ENCODE measurements at regions not wholly inside any gene's neighbourhood (a gene's known extent, or its start where the extent isn't known, plus 50 kb on each side); places are given as distances from the start of the nearest gene placed in this dataset.

DNA sequence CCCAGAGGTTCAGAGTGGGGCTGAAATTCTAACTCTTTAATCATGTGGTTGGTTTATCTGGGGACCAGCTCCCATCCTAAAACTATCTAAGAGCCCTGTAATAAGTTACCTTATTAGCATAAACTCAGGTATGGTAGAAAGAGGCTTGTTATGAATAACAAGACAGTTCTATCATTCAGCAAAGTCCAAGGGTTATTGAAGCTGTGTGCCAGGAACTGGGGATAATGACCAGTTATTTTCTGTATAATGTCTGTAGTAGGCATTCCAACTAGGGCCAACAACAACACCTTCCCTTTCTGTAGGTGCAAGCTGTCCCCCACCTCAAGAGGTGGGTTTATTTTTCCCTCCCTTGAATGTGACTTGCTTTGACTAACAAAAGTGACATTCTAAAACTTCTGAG, 170.1 kb downstream of the CD83 start:
- TF ChIP-seq, protein P1, sequence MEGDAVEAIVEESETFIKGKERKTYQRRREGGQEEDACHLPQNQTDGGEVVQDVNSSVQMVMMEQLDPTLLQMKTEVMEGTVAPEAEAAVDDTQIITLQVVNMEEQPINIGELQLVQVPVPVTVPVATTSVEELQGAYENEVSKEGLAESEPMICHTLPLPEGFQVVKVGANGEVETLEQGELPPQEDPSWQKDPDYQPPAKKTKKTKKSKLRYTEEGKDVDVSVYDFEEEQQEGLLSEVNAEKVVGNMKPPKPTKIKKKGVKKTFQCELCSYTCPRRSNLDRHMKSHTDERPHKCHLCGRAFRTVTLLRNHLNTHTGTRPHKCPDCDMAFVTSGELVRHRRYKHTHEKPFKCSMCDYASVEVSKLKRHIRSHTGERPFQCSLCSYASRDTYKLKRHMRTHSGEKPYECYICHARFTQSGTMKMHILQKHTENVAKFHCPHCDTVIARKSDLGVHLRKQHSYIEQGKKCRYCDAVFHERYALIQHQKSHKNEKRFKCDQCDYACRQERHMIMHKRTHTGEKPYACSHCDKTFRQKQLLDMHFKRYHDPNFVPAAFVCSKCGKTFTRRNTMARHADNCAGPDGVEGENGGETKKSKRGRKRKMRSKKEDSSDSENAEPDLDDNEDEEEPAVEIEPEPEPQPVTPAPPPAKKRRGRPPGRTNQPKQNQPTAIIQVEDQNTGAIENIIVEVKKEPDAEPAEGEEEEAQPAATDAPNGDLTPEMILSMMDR (IDR thresholded peaks at IDR 0.05; ENCODE audit: poor library complexity, severe bottlenecking): no peak
- no peaks in the 10 kb centered on the region for H3K36me3 ChIP-seq (ENCODE audit: low read depth)
- DNase-seq (ENCODE audit: low spot score) (no peak), ATAC-seq (ENCODE audit: low read depth) (no peak)
- no peak overlapping the region for H3K4me3 ChIP-seq (ENCODE audit: severe bottlenecking)
- no peak overlapping the region for H3K27ac ChIP-seq (ENCODE audit: poor library complexity, severe bottlenecking)
- peaks cover 18% of the 10 kb centered on the region for H3K4me1 ChIP-seq (ENCODE audit: insufficient read depth, poor library complexity, severe bottlenecking)
- no peaks in the 10 kb centered on the region for H3K27me3 ChIP-seq (ENCODE audit: insufficient read depth, poor library complexity, severe bottlenecking)
- H3K9me3 ChIP-seq (ENCODE audit: severe bottlenecking): no peaks in the 10 kb centered on the region

DNA sequence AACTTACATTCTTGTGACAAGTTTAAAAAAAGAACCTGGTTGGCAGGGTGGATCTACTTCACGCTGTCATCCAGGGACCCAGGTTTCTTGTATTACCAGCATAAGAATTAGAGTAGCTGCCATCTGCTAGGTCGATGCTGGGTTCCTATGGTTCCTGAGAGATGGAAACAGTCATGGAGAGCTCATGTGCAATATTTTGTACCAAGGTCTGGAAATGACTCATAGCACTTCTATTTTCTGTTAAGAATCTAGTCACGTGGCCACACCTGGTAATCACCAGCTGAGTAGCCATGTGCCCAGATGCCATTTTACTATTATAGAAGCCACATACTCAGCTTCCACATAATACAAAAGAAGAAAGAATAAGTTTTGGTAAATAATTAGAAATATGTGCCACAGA, 171.3 kb downstream of the CD83 start:
- DNase-seq (ENCODE audit: low spot score): no peak
- Histone ChIP-seq H3K4me3 (ENCODE audit: severe bottlenecking) (no peak overlapping the region), H3K27ac (ENCODE audit: poor library complexity, severe bottlenecking) (no peak overlapping the region), H3K9me3 (ENCODE audit: severe bottlenecking) (no peaks in the 10 kb centered on the region), H3K36me3 (ENCODE audit: low read depth) (no peaks in the 10 kb centered on the region), H3K4me1 (ENCODE audit: insufficient read depth, poor library complexity, severe bottlenecking) (peaks cover 18% of the 10 kb centered on the region), H3K27me3 (ENCODE audit: insufficient read depth, poor library complexity, severe bottlenecking) (no peaks in the 10 kb centered on the region)
- TF ChIP-seq, protein P1 (IDR thresholded peaks at IDR 0.05; ENCODE audit: poor library complexity, severe bottlenecking): no peak
- no peak for ATAC-seq (ENCODE audit: low read depth)

DNA sequence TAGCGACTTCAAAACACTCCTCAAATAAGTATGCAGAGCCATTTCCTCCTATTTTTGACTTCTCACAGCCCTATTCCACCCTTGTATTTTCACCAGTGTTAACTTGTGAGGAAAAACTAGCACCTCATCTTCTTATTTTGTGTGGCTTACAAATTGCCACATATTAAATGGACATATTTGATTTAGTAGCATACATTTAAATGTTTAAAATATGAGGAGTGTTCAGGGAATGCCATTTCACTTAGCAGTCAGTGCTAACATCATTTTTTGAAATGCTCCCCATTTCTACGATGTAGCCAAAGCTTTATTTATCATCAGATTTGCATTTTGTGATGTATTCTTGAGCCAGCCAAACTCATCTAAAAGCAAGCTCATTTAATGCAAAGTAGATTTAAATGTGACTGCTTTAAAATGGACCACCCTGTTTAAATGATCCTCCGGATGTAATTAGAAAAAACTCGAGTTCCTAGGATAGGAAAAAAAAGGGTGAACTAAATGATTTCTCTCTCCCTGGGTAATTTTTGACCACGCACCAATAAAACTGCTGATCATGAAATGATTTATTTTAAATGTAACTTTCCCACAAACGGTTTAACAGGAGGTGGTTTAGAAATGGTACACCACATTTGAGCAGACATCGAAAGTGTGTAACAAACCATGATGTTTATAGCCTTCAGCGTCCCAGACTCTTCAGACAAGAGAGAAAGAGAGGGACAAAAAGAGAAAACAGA, 172.6 kb downstream of the CD83 start:
- Histone ChIP-seq H3K27ac (ENCODE audit: poor library complexity, severe bottlenecking) (no peak overlapping the region), H3K27me3 (ENCODE audit: insufficient read depth, poor library complexity, severe bottlenecking) (no peaks in the 10 kb centered on the region), H3K4me1 (ENCODE audit: insufficient read depth, poor library complexity, severe bottlenecking) (peaks cover 18% of the 10 kb centered on the region), H3K4me3 (ENCODE audit: severe bottlenecking) (no peak overlapping the region), H3K36me3 (ENCODE audit: low read depth) (no peaks in the 10 kb centered on the region), H3K9me3 (ENCODE audit: severe bottlenecking) (no peaks in the 10 kb centered on the region)
- DNase-seq (ENCODE audit: low spot score) (no peak), ATAC-seq (ENCODE audit: low read depth) (no peak)
- TF ChIP-seq, protein P1 (IDR thresholded peaks at IDR 0.05; ENCODE audit: poor library complexity, severe bottlenecking): no peak

DNA sequence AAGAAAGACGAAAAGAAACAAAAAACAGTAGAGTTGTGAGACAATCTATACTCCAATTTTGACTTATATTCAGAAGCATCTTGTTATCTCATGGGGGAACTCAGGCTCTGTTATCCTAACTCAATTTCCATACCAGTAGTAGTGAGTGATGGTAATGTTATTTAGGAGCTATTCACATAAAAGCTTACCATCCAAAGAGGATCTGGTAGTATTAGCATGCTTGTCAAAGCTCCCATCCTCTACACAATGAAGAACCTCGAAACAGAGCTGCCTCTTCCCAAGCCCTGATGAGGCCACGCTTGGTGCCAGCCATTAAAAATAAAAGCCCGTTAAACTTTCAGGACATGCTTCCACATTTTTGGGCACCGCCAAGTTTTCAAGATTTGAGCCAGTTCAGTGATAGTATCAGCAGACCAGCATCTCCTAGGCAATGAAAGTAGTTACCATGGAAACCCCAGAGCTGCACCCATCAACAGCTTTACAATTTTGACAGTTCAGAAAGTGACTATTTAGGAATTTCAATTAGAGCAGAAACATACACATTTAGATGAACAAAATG, 173.3 kb downstream of the CD83 start:
- Histone ChIP-seq H3K36me3 (ENCODE audit: low read depth) (no peaks in the 10 kb centered on the region), H3K27me3 (ENCODE audit: insufficient read depth, poor library complexity, severe bottlenecking) (no peaks in the 10 kb centered on the region), H3K4me1 (ENCODE audit: insufficient read depth, poor library complexity, severe bottlenecking) (peaks cover 13% of the 10 kb centered on the region), H3K9me3 (ENCODE audit: severe bottlenecking) (no peaks in the 10 kb centered on the region), H3K27ac (ENCODE audit: poor library complexity, severe bottlenecking) (no peak overlapping the region), H3K4me3 (ENCODE audit: severe bottlenecking) (no peak overlapping the region)
- ATAC-seq (ENCODE audit: low read depth): no peak
- TF ChIP-seq, protein P1 (IDR thresholded peaks at IDR 0.05; ENCODE audit: poor library complexity, severe bottlenecking): no peak
- no peak for DNase-seq (ENCODE audit: low spot score)

DNA sequence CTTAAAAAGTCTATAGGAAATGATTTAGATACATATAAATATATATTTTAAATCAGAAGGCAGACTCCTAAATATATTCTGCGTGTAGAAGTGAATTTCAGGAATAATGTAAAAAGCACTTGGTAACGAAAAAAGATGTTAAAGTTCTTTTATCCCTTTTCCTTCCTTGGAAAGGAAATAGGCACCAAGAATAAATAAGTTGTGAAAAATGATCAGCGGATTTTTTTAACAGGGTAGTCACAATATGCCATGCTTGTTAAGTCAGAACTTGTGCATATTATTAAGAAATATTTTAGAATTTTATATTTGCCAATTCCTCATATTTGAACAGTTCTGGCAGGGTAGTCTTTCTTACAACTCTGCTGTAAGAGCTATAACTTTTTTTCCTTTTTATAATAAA, 173.8 kb downstream of the CD83 start:
- no peaks in the 10 kb centered on the region for H3K36me3 ChIP-seq (ENCODE audit: low read depth)
- H3K9me3 ChIP-seq (ENCODE audit: severe bottlenecking): no peaks in the 10 kb centered on the region
- no peaks in the 10 kb centered on the region for H3K27me3 ChIP-seq (ENCODE audit: insufficient read depth, poor library complexity, severe bottlenecking)
- H3K27ac ChIP-seq (ENCODE audit: poor library complexity, severe bottlenecking): no peak overlapping the region
- no peak for ATAC-seq (ENCODE audit: low read depth)
- TF ChIP-seq, protein P1 (IDR thresholded peaks at IDR 0.05; ENCODE audit: poor library complexity, severe bottlenecking): no peak
- H3K4me3 ChIP-seq (ENCODE audit: severe bottlenecking): no peak overlapping the region
- peaks cover 8% of the 10 kb centered on the region for H3K4me1 ChIP-seq (ENCODE audit: insufficient read depth, poor library complexity, severe bottlenecking)
- DNase-seq (ENCODE audit: low spot score): no peak
